Activated CD4-positive, alpha-beta T cell treated with anti-CD3 and anti-CD28 coated beads, Interleukin-2, amount 50 U/mL, for 4 hours (primary cell): ENCODE measurements at regions not wholly inside any gene's neighbourhood (a gene's known extent, or its start where the extent isn't known, plus 50 kb on each side); places are given as distances from the start of the nearest gene placed in this dataset.
"Not testable (repeated sequence)": the region's sequence is repeated elsewhere in the genome, so short reads cannot be mapped to it uniquely, and the experiment has no call there.

Source experiments
- DNase-seq, 2 experiments: peaks; one replicate each; pipeline ENCODE4 v3.0.0-alpha.2; 2020

DNA sequence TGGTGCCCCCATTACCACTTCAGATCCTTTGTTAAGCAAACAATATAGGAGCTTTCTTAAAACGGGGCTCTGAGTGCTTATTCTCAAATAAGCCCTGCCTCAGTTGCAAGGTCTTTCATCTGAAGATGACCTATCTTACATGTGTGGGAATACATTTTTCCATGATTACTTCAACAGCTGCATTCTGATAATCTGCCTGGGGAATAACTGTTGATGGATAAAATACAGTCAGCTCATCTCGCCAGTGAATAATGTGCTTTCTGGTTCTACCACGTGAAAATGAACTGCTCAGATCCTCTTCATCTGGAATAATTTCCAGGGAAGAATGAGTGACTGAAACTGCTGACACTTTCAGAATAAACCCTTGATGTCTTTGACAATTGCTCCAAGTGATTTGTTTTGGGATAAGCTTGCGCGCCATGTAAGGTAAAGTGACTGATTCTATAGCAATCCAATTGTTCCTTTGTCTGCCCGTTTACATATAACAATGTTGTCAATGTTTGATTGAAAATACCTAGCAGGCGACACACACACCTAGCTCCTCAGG lies 161.3 kb downstream of the RTL9 start:
- no peak for DNase-seq

DNA sequence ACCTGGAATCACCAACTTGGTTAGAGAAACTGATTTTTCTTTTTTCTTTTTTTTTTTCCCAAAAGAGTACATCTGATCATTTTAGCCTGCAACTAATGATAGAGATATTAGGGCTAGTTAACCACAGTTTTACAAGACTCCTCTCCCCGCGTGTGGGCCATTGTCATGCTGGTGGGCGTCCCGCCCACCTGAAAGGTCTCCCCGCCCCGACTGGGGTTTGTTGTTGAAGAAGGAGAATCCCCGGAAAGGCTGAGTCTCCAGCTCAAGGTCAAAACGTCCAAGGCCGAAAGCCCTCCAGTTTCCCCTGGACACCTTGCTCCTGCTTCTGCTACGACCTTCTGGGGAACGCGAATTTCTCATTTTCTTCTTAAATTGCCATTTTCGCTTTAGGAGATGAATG lies 162.0 kb downstream of the RTL9 start:
- not testable (repeated sequence) for DNase-seq

DNA sequence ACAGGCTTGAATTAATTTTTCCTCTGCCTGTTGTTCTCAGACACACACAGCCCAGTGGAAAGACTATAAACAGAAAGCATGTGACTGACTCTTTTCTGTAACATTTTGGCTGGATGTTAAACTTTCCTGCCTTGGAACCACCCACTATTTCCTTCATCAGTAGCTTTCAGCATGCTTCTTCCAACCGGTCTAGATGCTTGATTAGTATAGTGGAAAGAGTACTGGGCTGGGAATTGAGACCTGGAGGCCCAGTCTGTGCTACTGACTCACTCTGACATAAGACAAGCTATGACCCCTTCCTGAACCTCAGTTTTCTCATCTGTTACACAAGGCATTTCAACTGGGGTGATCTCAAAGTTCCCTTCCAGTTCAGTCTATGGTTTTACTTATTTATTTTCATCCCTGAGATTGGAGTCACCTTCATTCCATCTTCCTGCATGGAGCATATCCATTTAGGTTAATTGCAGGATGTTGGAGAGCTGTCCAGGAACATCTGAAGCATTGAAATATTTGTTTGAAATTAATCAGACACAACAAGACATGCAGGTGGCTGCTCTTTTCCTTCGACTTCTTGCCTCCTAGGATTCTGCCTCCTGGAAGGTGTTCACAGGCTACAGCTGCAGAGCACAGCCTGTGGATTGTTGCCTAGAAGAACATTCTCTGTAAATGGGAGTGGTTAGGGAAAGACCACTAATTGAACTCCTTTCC lies 173.4 kb downstream of the RTL9 start:
- DNase-seq: no peak

DNA sequence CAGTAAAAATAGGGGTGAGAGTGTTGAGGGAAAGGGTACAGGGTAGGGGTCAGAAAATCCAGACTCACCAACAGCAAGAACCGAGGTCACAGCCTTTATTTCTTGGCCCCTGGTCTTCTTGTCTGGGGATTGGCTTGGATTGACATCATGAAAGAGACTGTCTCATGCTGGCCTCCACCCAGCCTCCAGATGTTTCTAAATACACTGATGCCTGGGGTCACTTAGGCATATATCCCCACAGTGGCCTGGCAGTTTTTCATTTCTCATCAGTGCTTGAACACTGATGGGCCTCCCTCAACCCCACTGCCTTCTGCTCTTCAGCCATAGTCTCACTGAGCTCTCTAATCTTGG lies 173.9 kb downstream of the RTL9 start:
- no peak for DNase-seq

DNA sequence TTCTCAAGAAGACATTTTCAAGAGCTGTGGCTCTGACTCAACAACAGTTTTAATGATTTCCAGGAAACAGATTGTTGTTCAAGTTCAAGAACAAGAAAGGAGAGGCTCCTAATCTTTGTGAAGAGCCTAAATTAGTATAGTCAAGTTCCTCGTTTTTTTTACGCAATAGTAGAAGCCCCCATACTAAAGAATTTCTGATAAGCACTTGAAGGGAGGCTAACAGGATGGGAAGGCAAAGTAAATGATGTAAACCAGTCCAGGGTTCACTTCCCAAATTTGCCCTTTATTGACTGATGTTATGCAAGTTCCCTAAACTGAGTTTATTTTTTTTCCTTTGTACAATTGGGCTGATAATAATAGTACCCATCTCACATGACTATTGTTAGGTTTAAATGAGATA lies 178.2 kb downstream of the RTL9 start:
- DNase-seq: no peak

DNA sequence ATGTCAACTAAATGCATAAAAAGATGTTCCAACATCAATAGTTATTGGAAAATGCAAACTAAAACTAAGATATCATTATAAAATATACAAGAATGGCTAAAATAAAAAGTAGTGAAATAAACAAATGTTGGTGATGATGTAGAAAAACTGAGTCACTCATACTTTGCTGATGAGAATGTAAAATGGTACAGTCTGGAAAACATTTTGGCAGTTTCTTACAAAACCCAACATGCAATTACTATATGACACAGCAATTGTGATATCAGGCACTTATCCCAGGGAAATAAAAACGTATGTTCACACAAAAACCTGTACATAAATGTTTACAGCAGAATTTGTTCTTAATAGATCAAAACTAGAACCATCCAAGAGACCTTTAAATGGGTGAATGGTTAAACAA lies 182.6 kb downstream of the RTL9 start:
- no peak for DNase-seq

DNA sequence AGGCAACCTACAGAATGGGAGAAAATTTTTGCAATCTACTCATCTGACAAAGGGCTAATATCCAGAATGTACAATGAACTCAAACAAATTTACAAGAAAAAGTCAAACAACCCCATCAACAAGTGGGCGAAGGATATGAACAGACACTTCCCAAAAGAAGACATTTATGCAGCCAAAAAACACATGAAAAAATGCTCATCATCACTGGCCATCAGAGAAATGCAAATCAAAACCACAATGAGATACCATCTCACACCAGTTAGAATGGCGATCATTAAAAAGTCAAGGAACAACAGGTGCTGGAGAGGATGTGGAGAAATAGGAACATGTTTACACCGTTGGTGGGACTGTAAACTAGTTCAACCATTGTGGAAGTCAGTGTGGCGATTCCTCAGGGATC lies 192.2 kb downstream of the RTL9 start:
- not testable (repeated sequence) for DNase-seq

DNA sequence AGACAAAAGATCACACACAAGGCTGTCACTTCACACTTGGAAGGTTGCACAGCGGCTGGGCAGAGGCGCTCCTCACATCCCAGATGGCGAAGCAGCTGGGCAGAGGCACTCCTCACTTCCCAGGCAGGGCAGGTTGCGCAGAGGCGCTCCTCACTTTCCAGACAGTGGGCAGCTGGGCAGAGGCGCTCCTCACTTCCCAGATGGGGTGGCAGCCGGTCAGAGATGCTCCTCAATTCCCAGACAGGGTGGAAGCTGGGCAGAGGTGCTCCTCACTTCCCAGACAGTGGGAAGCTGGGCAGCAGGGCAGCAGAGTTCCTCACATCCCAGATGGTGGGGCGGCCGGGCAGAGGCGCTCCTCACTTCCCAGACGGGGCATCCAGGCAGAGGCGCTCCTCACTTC lies 199.2 kb downstream of the RTL9 start:
- no peak for DNase-seq

DNA sequence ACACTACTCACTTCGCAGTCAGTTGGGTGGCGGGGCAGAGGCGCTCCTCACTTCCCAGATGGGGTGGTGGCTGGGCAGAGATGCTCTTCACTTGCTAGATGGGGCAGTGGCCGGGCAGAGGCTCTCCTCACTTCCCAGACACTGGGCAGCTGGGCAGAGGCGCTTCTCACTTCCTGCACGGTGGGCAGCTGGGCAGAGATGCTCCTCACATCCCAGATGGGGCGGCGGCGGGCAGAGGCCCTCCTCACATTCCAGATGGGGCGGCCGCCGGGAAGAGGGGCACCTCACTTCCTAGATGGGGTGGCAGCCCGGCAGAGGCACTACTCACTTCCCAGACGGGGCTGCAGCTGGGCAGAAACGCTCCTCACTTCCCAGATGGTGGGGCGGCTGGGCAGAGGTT lies 199.8 kb downstream of the RTL9 start:
- no peak for DNase-seq

DNA sequence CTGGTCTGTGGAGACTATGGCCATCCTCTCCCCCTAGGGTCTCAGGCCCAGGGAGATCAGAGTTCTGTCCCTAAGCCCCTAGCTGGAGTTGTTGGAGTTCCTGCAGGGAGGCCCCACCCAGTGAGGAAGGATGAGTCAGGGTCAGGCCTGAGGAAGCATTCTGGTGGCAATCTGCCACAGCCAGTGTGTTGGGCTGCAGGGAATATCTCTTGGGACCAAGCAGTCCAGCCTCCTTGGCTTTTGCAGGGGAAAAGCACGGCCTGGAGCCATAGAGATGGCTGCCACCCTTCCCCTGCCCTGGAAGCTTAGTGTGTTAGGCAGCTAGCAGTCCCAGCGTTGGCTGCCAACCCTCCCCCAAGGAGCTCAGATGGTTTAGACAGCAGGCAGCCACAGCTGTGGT lies 202.4 kb downstream of the RTL9 start:
- no peak for DNase-seq

DNA sequence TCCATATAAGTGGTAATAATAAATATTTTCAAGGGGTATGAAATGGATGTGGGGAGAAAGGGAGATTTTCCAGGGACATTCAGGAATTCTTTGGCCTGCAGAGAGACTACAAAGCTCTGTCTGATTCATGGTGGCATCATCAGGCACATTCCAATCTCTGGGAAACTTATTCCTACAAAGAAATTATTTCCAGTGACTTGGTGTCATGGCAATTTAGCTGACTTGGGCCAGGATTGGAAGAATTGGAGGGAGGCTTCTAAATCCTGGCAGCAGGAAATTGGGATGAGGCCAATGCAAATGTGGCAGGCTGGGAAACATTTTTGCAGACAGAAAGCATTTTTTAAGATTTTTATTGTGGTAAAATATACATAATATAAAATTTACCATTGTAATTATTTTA lies 204.6 kb downstream of the RTL9 start:
- no peak for DNase-seq

DNA sequence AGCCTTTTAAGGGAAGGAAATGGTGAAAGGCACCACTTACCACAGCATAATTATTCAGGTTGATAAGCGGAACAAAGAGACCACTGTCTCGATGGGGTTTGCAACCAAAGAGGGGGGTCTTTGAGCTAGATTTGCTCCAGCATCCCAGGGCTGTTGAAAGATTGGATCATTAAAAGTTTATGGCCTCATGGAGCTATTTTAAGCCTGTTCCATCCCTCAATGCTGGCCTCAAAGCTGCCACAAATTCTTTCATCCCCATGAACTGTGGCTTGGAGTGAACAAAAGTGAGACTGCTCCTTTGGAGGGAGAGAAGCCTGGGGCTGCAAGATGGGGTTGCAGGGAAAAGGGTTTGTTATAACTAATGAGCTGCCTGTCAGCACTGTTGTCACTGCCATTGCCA lies 209.8 kb downstream of the RTL9 start:
- DNase-seq: no peak

DNA sequence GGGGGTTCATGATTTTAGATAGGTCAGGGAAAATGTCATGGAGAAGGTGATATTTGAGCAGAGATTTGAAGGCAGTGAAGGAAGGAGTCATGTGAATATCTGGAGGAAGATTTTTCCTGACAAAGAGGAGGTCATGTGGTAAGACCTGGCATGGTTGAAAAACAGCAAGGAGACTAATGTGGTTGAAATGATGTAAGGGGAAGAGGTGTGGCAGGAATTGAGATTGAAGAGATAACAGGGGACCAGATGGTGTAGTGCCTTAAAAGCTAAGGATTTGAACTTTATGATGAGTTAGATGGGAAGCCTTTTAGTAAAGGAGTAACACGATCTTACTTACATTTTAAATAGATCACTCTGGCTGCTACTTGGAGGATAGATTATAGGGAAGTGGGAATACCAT lies 210.9 kb downstream of the RTL9 start:
- no peak for DNase-seq

DNA sequence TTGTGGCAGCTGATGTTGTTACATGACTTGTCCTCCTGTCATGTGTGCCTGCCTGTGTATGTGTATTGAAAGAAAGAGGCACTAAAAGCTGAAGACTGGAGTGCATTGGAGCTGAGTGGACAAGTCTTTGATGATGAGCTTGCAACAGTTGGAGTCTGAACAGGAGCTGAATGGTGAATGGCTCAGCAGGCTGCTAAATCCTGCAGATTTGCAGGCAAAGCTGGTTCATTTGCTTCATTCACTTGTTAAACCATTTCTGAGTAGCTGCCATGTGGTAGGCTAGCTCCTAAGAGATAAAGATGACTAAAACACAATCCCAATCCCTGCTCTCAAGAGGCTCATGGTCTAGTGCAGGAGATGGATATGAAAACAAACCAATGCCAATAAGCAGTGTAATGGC lies 217.3 kb downstream of the CHRDL1 start:
- no peak for DNase-seq

DNA sequence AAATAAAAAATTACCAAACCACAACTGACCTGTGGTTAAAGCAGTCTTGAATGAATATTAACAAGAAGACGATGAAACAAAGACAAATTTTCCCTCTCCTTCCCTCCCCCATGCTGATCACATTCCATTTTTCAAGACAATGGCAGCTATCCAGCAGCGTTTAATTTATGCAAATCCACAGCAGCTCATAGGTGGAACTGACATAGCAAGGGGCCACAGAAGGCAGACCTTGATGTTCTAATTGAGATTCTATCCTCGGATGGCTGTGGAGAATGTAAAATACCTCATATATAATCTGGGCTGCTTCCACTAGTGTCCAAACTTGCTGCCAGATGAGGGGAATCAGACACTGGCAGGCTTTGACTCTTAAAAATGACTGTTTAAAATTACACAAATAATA lies 211.5 kb downstream of the CHRDL1 start:
- DNase-seq: no peak

DNA sequence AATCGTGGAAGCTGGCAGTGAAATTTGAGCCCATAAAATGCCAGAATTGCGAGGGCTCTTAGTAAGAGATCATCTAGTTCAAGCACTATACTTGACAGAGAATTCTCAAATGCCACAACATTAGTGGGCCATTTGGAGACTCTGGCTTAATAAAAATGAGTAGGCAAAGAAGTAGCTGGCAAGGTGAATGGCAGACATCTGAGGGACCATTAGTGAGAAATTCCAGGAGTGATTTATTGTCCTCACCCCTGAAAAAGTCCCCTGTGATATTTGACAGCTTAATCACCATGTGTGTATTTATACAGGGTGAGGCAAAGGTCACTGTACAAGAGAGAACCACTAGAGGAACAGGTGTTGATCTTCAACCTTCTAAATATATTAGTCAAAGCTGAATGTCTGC lies 207.5 kb downstream of the CHRDL1 start:
- no peak for DNase-seq

DNA sequence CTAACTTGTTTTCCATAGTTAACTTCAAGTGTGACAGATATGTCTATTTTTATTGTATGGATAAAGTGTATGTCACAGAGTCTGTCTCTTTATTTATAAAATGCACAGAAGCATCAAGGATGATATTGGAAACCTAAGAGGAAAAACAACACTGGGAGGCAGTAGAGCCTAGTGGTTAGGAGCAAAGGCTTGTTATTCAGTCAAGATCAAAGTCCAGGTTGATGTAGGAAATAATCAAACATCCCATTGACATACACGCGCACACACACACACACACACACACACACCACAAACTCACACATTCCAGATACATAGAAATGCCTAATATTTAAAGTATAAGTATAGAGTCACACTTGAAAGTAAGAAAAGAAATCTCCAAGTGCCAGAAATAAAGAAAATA lies 206.8 kb downstream of the CHRDL1 start:
- DNase-seq: no peak

DNA sequence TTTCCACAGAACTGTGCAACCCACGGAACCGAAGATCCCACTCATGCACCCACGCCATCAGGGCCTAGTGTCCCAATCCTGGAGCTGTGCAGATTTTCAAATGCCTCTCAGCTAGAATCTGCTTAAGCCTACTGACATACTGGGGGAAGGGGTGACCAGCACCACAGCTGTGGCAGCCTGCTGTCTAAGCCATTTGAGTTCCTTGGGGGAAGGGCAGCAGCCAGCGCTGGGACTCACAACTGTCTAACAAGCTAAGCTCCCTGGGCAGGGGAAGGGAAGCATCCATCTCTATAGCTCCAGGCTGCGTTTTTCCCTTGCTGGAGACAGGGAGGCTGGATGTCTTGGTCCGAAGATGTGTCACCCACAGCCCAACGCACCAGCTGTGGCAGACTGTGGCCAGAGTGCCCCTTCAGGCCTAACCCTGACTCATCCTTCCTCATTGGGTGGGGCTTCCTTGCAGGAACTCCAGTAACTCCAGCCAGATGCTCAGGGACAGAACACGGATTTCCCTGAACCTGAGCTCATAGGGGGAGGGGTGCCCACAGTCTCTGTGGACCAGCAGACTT lies 194.8 kb downstream of the CHRDL1 start:
- DNase-seq: no peak

DNA sequence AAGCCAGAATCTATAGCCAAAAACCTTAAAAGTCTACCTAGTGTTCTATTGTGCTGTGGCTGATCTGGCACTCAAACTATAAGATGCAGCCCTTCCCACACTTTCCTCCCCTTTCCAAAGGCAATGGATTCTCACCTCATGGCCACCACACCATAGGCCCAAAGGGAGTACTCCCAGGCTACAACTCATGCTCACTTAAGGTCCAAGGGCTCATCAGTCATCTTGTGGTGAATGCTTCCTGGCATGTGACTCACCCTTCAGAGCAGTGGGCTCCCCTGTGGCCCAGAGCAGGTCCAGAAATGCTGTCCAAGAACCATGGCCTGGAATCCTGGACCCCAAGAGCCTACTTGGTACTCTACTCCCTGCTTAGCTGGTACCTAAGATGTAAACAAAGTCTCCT lies 181.0 kb downstream of the CHRDL1 start:
- DNase-seq: no peak
